ENCODE measurements at regions not wholly inside any gene's neighbourhood (a gene's known extent, or its start where the extent isn't known, plus 50 kb on each side); places are given as distances from the start of the nearest gene placed in this dataset.

- no peaks in the 10 kb centered on the region for H3K36me3 ChIP-seq (ENCODE audit: control insufficient read depth in 2 of 2, extremely low read depth in 1 of 2, insufficient read depth in 2 of 2, low read length in 2 of 2)
- dilution Hi-C loops (cut with MboI; ENCODE audit: extremely low pct_ligation_motif_present, low sequenced_read_pairs), result no loop called here
- H3K4me1 ChIP-seq (ENCODE audit: control insufficient read depth, extremely low read depth, insufficient read depth, low read length), result no peaks in the 10 kb centered on the region
- H3K9ac ChIP-seq (ENCODE audit: control insufficient read depth, extremely low read depth, insufficient read depth, low read length), result no peak overlapping the region
- H3K27me3 ChIP-seq (ENCODE audit: control insufficient read depth, extremely low read depth, insufficient read depth, low read length), result no peaks in the 10 kb centered on the region
- no peak overlapping the region for H3K27ac ChIP-seq (ENCODE audit: control insufficient read depth, insufficient read depth, low read length)
- no peak overlapping the region for H3K4me3 ChIP-seq (ENCODE audit: control insufficient read depth in 2 of 3, extremely low read depth in 1 of 3, insufficient read depth in 2 of 3, low read depth in 1 of 3, low read length in 3 of 3)
- no peaks in the 10 kb centered on the region for H4K20me1 ChIP-seq (ENCODE audit: control insufficient read depth, extremely low read depth, insufficient read depth, low read length)
- H2AFZ ChIP-seq (ENCODE audit: control insufficient read depth, low read length), result no peak overlapping the region
- DNase-seq (ENCODE audit: low read depth, low spot score), result no peak
- FAIRE-seq, result no peak
- TF ChIP-seq EZH2 (IDR thresholded peaks at IDR 0.05; ENCODE audit: low read length) (no peak), CTCF (optimal IDR thresholded peaks at IDR 0.05 in 1 of 3, IDR thresholded peaks at IDR 0.05 in 1 of 3, conservative IDR thresholded peaks at IDR 0.05 in 1 of 3; ENCODE audit: extremely low read depth in 1 of 3, insufficient read depth in 2 of 3, low read length in 3 of 3) (no peak)
- H3K9me3 ChIP-seq (ENCODE audit: control insufficient read depth, low read depth, low read length), result no peaks in the 10 kb centered on the region
- H3K79me2 ChIP-seq (ENCODE audit: control insufficient read depth, insufficient read depth, low read length), result no peaks in the 10 kb centered on the region
- no peaks in the 10 kb centered on the region for H3K9me1 ChIP-seq (ENCODE audit: control insufficient read depth, extremely low read depth, insufficient read depth, low read length)
- H3K4me2 ChIP-seq (ENCODE audit: control insufficient read depth, extremely low read depth, insufficient read depth, low read depth, low read length), result no peak overlapping the region
Observed at GRCh38 chr12:39224971-39225370, 217.9 kb downstream of the KIF21A start.

- Histone ChIP-seq H3K4me3 (ENCODE audit: control insufficient read depth in 2 of 3, extremely low read depth in 1 of 3, insufficient read depth in 2 of 3, low read depth in 1 of 3, low read length in 3 of 3) (no peak overlapping the region), H3K36me3 (ENCODE audit: control insufficient read depth in 2 of 2, extremely low read depth in 1 of 2, insufficient read depth in 2 of 2, low read length in 2 of 2) (no peaks in the 10 kb centered on the region), H3K9ac (ENCODE audit: control insufficient read depth, extremely low read depth, insufficient read depth, low read length) (no peak overlapping the region), H3K27me3 (ENCODE audit: control insufficient read depth, extremely low read depth, insufficient read depth, low read length) (no peaks in the 10 kb centered on the region), H3K4me1 (ENCODE audit: control insufficient read depth, extremely low read depth, insufficient read depth, low read length) (no peaks in the 10 kb centered on the region), H2AFZ (ENCODE audit: control insufficient read depth, low read length) (no peak overlapping the region), H3K27ac (ENCODE audit: control insufficient read depth, insufficient read depth, low read length) (no peak overlapping the region), H3K9me1 (ENCODE audit: control insufficient read depth, extremely low read depth, insufficient read depth, low read length) (no peaks in the 10 kb centered on the region), H3K79me2 (ENCODE audit: control insufficient read depth, insufficient read depth, low read length) (no peaks in the 10 kb centered on the region), H4K20me1 (ENCODE audit: control insufficient read depth, extremely low read depth, insufficient read depth, low read length) (no peaks in the 10 kb centered on the region), H3K4me2 (ENCODE audit: control insufficient read depth, extremely low read depth, insufficient read depth, low read depth, low read length) (no peak overlapping the region), H3K9me3 (ENCODE audit: control insufficient read depth, low read depth, low read length) (no peaks in the 10 kb centered on the region)
- no peak for FAIRE-seq
- no peak for DNase-seq (ENCODE audit: low read depth, low spot score)
- TF ChIP-seq CTCF (optimal IDR thresholded peaks at IDR 0.05 in 1 of 3, IDR thresholded peaks at IDR 0.05 in 1 of 3, conservative IDR thresholded peaks at IDR 0.05 in 1 of 3; ENCODE audit: extremely low read depth in 1 of 3, insufficient read depth in 2 of 3, low read length in 3 of 3), result no peak
- TF ChIP-seq EZH2 (IDR thresholded peaks at IDR 0.05; ENCODE audit: low read length), result no peak
- dilution Hi-C loops (cut with MboI; ENCODE audit: extremely low pct_ligation_motif_present, low sequenced_read_pairs), result no loop called here
Observed at GRCh38 chr12:39205969-39206368, 237.0 kb downstream of the KIF21A start.

Data from keratinocyte (primary cell).